ENCODE measurements at regions not wholly inside any gene's neighbourhood (a gene's known extent, or its start where the extent isn't known, plus 50 kb on each side); places are given as distances from the start of the nearest gene placed in this dataset.
"Not testable (repeated sequence)": the region's sequence is repeated elsewhere in the genome, so short reads cannot be mapped to it uniquely, and the experiment has no call there.

DNA sequence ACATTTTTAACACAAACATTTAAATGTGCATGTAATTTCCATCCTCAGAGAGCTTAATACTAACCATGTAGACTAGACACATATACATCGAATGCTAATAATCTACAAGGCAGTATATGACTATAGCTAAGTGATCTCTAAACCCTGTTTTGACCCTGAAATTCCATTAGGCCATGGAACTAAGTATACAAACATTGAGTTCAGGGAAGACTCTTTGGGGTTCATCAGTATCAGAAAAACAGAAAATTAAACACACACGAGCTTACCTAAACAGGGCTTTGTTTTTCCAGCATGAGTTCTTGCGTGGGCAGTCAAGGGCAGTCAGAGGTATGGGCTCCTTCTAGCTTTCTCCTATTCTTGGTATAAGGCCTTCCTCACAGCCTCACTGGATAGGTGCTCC, 106.0 kb upstream of the COPS8 start:
- DNase-seq: no peak

DNA sequence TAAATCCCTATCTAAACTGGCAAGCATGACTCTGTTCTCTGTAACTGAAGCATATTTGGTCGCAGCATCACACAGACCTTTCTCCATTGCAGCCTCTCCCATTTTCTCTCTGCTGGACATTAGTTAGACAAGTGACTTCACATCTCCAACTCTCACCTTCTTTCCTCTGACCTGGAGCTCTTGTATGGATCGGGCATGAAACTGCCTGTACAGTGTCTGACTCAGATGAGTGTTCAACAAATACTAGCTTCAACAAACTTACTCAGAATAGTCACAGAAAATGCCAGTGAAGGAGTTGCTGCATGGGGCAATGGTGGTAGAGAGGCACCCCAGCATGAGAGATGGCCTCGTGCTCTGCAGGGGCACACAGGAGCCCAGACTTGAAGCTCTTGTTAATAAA, 104.7 kb upstream of the COPS8 start:
- DNase-seq: no peak

DNA sequence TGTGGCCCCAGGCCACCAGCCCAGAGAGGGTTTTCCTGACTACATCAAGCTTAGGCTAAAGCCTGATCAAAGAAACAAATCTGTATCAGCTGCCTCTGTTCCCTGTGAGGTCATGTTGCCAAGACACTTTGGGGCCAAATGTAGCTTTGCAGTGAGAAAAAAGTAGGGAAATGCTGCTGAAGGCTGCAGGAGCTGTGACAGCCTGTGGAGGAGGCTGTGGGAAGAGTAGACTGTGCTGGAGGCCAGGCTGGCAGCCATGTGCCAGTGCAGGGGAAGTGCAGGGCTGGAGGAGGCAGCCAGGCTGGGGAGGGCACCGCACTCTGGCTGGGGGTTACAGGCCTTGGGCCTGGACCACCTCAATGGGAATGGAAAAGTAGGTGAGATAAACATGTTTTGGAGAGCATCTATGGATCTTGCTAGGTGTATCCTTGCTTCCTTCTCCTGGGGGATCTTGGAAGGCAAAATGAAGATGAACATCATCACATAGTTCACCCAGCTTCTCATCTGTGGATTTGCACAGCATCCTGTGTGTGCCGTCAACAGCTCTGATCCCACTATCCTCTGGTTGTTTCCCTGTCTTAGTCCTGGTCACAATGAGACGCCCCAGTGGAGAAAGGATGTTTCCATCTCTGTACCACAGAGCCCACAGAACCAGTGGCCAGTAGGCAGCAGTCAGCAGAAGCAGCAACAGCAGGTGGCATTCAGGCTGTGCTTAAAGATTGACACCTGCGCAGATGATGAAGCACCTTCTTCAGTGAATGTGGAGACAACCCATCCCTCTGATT, 103.8 kb upstream of the COPS8 start:
- DNase-seq: no peak

DNA sequence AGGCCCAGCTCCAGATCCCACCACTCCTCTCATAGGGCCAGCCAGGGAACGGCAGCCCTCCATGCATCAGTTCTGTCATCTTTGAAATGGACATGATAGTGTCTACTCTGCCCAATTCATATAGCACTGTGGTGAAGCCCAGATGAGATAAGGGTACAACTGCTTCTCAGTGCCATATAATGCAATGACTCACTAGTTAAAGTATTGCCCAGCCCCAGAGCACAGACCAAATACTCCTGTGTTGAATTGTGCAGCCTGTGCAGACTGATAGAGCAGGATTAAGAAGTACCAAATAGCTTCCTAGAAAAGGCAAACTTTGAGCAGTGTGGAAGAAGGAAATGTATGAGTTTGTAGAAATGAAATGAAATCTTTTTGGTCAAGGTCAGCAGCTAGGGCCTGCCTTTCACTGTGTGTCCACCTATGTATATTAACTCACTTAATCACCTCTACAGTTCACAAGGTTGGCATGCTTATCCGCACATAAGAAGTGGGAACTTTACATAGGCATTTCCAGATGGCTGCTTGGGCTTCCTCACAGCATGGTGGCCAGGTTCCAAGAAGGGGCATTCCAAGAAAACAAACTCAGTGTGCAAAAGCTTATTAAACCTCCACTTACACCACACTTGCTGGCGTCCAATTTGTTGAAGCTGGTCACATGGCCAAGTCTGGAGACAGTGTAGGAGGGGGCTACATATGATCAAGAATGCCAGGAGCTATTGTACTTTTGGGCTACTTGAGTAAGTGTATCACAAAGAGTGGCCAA, 102.8 kb upstream of the COPS8 start:
- no peak for DNase-seq

DNA sequence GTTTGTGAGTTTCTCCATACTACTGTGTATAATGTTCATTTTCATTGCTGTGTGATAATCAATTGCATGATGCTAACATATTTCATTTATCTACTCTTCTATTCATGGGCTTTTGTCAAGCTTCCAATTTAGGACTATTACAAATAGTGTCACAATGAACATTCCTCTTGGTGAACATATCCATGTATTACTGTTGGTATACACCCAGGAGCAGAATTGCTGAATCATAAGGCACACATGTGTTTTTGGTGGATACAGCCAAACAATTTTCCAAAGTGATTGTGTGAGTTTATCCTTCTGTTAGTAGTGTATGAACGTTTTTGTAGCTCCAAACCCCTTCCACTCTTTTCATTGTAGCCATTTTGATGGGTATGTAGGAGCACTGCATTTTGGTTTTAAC, 101.6 kb upstream of the COPS8 start:
- DNase-seq: no peak

DNA sequence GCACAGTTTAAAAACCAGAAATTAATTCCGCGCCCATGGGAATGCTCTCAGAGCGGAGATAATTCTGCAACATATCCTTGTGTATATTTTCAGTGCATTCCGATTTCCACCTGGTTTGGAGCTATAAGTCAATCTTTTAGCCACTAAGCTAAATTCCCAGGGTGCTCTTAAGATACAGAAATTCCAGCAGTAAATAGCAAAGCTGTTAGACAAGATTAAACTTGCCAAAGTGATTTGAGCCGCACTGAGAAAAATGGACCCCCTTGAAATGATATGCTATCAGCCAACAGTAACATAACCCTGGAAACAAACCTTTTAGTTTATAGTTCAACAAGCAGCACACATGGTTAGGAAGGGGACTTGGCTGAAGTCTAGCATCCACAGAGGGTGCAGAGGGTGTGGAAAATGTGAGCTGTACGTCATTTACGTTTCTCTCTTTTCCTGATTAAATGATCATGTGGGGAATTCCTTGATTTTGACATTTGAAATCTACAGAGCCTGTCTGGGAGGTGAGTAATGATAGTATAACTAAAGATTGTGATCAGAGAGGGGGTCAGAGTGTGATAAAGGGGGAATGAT, 99.8 kb upstream of the COPS8 start:
- DNase-seq: no peak

DNA sequence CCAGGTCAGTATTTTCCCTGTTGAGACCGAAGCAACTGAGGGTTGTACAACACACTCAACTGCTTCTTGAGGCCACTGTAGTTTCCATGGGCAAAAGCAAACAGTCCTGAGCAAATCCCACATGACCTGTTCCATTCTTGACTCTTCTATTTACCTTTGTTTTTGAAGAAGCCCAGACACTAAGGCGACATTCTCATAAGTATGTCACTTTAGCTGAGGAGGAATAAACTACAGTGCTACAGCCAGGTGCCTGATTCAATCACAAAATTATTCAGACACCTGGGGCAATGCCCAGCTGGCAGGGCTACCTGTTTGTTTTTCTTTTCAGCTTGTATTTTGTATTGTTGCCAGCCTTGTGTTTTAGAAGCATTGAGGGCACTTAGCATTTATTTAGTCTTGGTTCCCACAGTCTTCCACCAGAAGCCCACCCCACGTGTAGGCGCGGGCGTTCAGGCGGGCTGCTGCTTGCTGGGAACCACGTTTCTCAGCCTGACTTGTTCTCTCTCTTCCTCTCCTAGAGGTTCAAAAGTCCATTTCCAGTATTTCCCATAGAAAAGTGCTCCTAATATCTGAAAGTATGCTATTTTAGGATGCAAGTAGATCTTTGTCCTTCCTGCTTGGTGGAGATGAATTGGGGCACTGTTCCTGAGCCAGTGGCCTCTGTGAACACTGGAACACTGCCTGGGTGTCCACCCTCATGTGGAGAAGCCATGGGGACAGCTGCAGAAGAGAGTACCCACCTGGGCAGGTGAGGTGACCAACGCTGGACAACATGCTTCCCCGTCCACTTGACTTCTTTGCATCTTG, 99.0 kb upstream of the COPS8 start:
- no peak for DNase-seq

DNA sequence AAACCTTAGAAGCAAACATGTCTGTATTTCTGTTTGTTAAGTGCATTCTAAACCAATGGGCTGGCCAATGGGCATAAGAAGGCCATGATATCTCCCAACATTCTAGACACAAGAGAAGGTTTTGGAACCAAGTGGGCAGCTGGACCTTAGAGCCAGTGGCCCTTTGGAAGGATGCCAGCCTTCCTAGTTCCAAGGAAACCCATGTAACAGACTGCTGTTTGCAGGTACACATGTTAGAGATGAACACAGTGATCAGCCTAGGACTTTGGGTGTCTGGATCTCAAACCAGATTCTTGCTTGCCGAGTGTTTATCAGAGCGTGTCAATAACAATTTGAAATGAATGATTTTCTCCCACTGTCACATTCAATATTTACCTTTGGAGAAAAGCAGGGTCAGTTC, 97.5 kb upstream of the COPS8 start:
- no peak for DNase-seq

DNA sequence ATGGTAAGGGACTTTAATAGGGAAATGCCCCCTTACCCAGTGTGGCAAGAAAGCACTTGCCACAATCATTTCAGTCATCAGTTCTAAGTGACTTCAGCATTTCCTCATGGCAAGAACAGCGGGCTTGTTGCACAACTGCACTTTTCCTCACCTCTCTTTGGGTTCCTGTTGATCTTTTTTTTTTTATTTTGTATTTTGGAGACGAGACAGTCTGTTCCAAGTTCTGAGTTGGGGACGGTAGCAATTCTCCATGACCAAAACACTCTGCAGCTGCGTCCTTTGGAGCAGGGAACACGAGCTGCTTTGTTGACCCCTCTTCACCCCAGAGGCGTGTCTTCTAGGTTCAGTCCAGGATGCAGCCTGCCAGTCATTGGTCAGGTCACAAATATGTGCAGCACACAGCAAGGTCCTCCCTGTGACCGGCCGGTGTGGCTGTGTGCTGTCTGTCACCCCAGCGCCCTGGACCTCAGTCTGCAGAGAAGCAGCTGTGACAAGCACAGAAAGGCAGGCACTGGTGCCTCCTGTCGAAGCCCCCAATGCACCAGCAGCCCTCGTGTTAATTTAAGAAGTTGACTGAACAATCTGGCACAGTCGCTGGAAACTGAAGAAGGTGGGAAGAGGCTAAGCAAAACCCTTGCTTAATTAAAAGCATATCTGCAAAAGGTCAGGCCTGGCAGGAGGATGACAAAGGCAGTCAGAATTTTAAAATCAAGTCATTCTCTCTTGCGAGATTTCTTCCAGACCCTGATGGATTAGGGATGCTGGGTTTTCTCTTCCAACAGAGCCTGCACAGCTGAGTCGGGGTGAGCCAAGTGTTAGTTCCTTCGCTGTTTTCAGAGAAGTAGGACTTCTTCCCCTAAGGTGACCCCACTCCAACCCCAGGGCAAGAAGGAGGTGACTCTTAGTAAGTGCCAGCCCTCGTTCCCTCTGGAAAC, 96.7 kb upstream of the COPS8 start:
- DNase-seq: no peak

DNA sequence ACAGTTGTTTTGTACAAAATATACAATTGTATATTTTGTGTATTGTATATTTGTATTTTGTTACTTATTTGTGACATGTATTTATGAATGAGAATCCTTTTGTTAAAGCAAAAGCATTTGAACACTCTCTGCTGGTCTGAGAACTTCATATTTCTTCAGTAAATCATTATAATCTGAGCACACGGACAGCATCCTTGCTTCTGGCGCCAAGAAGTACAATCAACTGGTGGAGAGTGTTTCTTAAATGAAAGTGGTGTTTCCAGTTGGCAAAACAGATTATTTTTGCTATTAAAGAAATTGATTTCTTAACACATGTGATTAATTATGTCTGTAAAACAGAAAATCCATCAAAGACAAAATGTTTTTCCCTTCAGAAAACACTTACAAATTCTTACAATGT, 95.1 kb upstream of the COPS8 start:
- DNase-seq: no peak

DNA sequence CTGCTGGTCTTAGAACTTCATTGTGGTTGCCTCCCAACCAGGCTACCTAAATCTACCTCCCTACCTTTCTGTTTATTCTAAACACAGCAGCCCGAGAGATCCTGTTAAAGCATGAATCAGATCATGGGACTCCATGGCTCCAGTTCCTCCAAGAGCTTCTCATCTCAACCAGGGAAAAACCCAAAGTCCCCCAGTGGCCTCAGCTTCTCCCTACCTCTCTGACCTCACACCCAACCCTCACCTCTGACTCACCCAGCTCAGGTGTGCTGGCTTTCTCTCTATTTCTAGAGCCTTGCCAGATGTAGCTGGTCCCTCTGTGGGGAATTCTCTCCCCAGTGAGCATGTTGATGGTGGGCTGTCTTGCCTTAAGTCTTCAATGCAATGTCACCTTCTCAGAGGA, 93.8 kb upstream of the COPS8 start:
- no peak for DNase-seq

DNA sequence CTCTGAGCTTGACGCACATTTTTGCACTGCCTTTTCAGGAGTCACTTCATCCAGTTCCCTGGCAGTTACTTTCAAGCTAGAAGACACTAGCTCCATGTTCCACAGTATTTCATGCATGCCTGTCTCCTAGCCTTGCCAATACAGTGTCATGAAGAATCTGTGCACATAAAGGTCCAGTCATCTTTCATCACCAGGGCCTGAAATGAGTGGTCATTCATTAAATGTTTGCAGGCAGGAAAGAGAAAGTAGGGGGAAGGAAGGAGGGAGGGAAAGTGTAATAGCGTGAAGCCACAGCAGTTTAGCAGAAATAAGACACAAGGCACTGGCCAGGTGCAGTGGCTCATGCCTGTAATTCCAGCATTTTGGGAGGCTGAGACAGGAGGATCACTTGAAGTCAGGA, 92.4 kb upstream of the COPS8 start:
- no peak for DNase-seq

DNA sequence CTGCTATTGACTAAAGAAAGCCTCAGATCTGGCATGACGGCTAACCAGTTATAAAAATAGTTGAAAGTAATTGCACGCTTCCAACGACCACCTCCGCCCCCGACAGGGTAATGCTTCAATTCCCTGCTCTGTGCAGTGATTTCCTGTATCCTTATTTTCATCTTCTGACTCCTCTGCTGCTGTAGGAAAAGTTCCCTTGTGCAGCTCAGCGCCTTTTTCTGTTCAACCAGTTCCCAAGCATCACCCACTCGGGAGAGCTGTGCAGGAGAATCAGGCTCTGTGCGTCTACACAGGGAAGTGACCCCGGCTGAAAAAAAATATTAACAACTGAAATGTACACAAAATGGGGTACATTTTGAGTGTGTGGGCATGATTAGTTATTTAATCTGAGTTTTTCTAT, 91.3 kb upstream of the COPS8 start:
- no peak for DNase-seq

DNA sequence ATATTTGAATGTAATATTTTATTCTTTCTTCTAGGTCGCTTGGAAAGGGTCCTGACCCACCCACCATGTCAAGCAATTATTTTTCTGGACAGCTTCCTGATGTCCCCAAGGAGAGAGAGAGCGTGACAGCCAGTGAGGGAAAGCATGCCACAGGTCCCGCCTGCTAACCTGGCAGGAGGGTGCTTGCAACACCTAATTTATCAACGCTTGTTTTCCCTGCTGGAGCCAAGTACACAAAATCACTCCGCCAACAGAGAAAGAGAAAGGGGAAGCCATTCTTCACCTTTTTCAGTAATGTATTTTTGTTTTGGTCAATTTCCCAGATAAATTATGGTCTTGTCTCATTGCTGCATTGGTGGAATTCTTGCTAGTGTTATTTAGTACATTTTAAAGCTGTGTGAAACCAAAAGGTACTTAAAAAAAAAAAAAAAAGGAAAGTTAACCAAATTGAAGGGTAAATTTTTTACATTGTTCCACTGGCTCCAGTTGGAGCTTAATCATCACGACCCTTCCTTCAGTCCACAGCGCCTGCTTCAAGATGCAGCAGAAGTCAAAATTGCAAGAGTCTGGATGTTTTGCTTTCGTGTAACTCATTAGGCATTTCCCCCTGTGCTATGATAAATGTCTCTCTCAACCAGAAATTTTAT, 88.5 kb upstream of the COPS8 start:
- no peak for DNase-seq

DNA sequence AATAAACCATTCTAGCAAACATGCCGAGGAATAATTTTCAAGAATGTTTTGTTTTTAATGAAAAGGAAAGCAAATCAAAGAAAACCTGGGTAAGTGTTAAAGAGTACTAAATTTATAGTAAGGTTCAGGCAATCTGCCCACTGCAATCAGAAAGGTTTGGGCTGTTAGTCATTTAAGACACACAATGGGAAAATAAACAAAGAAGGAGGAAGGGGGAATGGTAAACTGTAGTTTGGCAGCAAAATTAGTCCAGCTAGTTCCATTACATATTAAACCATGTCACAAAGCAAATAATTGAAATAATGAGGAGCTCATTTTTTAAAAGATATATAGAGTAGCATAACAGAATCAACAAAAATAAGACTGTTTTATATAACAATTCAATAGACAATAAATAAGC, 87.5 kb upstream of the COPS8 start:
- no peak for DNase-seq

DNA sequence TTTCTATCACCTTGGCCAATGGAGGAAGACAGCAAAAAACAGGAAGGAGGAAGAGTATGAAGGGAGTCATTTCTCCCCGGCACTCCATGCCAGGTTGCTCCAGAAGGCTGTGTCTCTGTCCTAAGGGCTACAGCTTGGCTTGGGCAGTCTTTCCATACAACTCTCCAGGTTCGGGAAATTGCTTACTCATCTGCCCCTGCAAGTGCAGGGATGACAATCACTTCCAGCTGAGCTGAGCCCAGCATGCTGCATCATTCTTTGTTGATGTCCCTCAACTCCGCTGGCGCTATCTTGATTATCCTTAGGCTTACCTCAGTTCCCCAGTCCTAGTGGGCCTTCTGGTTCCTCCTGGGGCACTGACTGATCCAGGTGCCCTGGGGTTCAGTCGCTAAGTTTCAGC, 86.9 kb upstream of the COPS8 start:
- DNase-seq: no peak

DNA sequence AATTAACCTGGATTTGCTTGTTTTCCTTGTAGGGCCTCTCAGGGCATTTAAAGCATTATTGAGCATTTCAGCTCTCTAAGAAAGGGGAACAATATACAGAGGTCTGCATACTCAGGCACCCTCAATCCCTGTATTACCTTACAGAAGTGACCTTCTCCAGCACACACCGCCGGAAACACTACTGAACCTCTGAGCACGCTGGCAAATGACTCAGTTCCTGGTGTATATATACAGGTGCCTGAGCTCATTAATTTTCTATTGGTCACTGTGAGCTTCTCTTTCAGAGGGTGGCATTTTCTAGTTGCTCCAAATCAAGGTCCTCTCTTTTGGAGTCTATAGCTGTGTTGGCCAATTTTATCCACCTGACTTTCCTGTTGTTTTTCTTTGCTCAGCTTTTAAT, 85.2 kb upstream of the COPS8 start:
- DNase-seq: no peak

DNA sequence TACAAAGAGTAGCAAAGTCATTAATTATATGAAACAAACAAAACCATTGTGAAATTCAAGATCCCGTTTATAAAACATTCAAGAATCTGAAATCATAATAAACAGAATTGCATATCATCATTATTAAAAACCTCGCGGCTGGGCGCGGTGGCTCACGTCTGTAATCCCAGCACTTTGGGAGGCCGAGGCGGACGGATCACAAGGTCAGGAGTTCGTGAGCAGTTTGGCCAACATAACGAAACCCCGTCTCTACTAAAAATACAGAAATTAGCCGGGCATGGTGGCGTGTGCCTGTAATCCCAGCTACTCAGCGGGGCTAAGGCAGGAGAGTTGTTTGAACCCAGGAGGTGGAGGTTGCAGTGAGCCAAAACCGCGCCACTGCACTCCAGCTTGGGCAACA, 80.3 kb upstream of the COPS8 start:
- not testable (repeated sequence) for DNase-seq

DNA sequence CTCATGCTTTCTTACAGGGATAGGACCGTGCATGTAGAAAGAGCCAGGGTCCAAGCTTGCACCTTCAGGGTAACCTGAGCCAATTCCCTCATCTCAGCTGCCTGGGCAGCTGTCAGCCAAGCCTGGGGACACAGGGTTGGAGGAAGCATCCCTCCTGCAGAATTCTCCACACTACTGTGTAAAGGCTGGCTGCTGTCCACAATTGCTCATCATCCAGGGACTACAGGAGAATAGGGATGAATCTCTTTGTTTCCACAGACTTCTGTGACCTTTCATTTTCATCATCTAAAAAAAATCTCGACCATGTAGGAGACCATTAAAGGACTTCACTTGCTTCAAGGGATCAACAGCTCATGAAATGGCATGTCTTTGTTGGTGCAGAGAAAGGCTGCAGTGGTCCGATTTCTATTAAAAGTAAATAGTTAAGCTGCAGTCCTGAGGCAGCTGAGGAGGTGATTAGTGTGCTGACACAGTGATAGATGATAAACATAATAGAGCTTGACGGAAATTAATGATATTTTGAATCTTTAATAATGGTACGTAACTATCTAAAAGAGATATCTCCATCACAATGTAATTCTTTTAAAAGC, 74.4 kb upstream of the COPS8 start:
- DNase-seq: no peak

DNA sequence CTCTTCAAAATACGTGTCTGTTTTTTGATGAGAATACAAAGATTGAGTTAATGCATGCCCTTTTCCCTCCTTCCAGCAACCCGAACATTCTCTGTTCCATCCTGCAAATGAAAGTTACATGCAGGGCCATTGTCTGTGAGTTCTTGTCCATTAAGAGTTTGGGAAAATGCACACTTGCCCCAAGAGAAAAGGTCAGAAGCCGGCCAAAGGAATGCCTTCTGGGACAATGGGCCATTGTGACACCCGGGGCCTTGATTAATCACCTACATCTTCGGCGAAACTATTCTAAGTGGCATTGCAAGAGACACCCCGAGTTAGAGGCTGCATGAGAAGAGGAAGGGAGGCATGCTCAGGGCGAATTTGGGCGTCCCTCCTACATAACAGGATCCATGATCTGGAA, 73.7 kb upstream of the COPS8 start:
- DNase-seq: no peak

DNA sequence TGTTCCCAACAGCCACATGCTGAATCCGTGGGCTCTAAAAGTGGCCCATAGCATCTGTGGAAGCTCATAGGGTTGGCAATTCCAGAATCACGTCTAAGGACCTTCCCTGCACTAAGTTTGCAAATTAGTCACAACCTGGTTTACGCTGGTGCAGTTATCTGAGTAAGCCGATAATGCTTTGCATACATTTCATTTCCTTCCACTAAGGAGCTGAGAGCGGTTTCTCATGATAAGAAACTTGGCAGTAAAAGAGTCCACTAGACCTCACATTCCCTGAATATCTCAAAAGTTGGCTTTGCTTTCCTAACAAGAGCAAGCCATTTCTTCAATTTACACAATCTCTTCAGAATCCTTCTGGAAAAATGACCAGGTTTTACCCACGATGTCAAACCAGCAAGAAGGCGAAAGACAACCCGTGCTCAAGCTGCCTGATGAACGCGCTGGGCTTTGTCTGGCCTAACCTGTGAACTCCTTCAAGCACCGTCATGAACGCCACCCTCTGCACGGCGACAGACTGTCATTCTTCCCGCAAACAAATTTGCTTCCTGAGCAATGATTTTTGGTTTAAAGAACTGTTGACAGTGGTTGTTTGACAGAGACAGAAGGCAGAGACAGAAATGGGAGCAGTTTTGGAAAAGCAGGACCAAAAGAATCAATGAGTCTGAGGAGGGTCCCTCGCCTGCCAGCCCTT, 73.0 kb upstream of the COPS8 start:
- no peak for DNase-seq
